ENCODE measurements at regions not wholly inside any gene's neighbourhood (a gene's known extent, or its start where the extent isn't known, plus 50 kb on each side); places are given as distances from the start of the nearest gene placed in this dataset.

- DNase-seq (ENCODE audit: low read depth), result no peak
- no peak overlapping the region for H3K4me3 ChIP-seq (ENCODE audit: low read depth, low read length)
- TF ChIP-seq, protein P1, sequence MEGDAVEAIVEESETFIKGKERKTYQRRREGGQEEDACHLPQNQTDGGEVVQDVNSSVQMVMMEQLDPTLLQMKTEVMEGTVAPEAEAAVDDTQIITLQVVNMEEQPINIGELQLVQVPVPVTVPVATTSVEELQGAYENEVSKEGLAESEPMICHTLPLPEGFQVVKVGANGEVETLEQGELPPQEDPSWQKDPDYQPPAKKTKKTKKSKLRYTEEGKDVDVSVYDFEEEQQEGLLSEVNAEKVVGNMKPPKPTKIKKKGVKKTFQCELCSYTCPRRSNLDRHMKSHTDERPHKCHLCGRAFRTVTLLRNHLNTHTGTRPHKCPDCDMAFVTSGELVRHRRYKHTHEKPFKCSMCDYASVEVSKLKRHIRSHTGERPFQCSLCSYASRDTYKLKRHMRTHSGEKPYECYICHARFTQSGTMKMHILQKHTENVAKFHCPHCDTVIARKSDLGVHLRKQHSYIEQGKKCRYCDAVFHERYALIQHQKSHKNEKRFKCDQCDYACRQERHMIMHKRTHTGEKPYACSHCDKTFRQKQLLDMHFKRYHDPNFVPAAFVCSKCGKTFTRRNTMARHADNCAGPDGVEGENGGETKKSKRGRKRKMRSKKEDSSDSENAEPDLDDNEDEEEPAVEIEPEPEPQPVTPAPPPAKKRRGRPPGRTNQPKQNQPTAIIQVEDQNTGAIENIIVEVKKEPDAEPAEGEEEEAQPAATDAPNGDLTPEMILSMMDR (IDR thresholded peaks at IDR 0.05; ENCODE audit: insufficient read depth, low read length), result no peak
Observed at GRCh38 chr21:16370186-16370585, 640.4 kb downstream of the USP25 start.

GRCh38 chr21:16372586-16372985, 642.8 kb downstream of the USP25 start:
- TF ChIP-seq, protein P1 (IDR thresholded peaks at IDR 0.05; ENCODE audit: insufficient read depth, low read length), result no peak
- no peak for DNase-seq (ENCODE audit: low read depth)
- H3K4me3 ChIP-seq (ENCODE audit: low read depth, low read length), result no peak overlapping the region

DNA sequence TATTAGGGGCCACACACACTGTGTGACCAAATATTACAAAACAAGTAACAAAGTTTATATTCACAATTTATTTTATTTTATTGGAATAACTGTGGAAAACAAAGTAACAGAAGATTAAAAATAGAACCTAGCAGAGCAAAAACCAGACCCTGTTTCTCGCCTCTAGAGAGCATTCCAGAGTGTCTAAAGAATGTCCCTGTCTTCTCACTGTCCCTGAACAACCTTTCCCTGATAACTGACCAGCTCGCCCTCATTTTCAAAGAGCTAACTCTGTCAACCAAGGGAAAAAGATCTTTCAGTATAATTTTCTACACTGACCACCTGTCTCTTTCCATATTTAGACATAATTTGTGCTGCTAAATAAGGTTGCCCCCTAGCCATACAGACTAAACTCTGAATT, 646.9 kb downstream of the USP25 start:
- H3K4me3 ChIP-seq (ENCODE audit: low read depth, low read length), result no peak overlapping the region
- no peak for DNase-seq (ENCODE audit: low read depth)
- TF ChIP-seq, protein P1 (IDR thresholded peaks at IDR 0.05; ENCODE audit: insufficient read depth, low read length), result no peak

DNA sequence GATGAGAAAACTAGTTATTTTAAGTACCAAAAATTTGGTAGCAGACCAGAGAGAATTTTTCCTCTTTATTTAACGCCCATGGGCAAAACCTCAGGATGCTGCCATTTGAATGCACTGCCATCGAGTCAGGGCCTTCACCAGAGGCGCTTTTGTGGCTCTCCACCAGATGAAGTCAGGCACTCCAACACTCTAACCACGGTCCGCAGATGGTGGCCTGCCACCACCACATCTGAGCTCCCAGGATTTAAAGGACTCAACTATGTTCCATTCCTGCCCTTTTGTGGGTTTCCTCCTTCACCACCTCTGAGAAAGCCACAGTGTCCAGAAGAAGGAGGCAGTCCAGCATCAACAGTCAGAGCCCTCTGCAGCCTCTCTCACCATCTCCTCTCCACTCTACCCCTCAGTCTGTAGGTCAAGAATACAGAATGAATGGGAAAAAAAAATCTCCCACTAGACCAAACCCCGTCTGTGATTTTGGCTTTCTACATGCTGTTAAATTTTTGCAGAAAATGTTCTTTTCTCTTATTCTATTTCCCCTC, 647.4 kb downstream of the USP25 start:
- DNase-seq (ENCODE audit: low read depth), result no peak
- H3K4me3 ChIP-seq (ENCODE audit: low read depth, low read length), result no peak overlapping the region
- TF ChIP-seq, protein P1 (IDR thresholded peaks at IDR 0.05; ENCODE audit: insufficient read depth, low read length), result no peak

DNA sequence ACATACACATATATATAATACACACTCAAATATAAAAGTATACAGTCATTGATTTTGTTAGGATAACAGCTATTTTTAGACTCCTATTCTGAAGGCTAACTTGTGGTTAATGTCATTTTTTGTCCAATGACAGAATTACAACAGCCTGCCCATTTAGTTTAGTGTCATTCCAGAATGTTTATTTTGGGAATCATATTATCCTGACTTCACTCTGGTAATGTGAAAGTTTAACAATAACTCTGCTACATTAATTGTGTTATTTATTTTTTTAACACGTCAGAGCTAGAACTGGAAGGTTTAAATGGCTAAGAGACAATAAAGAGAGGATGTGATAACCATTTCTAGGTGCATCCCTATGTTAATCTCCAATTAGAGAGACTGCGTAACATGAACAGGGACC, 648.1 kb downstream of the USP25 start:
- TF ChIP-seq, protein P1 (IDR thresholded peaks at IDR 0.05; ENCODE audit: insufficient read depth, low read length), result no peak
- no peak for DNase-seq (ENCODE audit: low read depth)
- no peak overlapping the region for H3K4me3 ChIP-seq (ENCODE audit: low read depth, low read length)

DNA sequence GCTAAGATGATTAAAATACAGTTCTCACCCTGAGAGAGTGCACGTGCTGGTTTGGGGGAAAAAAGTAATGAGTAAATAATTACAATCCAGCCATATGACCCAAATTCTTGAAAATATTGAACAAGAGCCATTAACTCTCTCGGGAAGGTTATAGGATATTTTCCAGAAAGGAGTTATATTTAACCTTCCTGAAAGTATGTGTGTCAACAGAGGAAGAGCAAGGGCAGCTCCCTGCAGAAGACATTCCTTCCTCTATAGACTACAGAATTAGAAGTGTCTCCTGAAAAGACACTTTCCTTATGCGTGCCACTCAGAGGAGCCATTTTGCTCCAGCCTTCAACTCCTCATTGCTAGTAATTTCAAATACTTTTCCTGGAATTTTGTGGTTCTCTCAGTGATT, 648.7 kb downstream of the USP25 start:
- no peak overlapping the region for H3K4me3 ChIP-seq (ENCODE audit: low read depth, low read length)
- no peak for DNase-seq (ENCODE audit: low read depth)
- TF ChIP-seq, protein P1 (IDR thresholded peaks at IDR 0.05; ENCODE audit: insufficient read depth, low read length), result no peak

DNA sequence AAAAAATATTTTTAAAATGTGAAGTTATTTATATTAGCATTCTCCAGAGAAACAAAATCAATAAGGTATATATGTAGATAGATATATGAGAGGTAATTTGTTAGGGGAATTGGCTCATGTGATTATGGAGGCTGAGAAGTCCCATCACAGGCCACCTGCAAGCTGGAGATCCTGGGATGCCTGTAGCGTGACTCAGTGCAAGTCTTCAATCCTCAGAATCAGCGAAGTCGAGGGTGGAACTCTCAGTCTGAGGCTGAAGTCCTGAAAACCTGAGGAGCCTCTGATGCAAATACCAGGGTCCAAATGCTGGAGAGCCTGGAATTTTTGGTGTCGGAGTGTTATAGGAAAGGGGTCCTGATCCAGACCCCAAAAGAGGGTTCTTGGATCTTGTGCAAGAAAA, 658.5 kb downstream of the USP25 start:
- TF ChIP-seq, protein P1 (IDR thresholded peaks at IDR 0.05; ENCODE audit: insufficient read depth, low read length), result no peak
- no peak for DNase-seq (ENCODE audit: low read depth)

More for the DNA sequence above, 658.5 kb downstream of the USP25 start:
- no peak overlapping the region for H3K4me3 ChIP-seq (ENCODE audit: low read depth, low read length)
